NCI-H748 (cell line): ENCODE measurements at regions not wholly inside any gene's neighbourhood (a gene's known extent, or its start where the extent isn't known, plus 50 kb on each side); places are given as distances from the start of the nearest gene placed in this dataset.

Source experiments
- DNase-seq: peaks from one replicate; lab custom pipeline; 2025; ENCODE audit not compliant: unreplicated experiment; lab: John Stamatoyannopoulos, UW

DNA sequence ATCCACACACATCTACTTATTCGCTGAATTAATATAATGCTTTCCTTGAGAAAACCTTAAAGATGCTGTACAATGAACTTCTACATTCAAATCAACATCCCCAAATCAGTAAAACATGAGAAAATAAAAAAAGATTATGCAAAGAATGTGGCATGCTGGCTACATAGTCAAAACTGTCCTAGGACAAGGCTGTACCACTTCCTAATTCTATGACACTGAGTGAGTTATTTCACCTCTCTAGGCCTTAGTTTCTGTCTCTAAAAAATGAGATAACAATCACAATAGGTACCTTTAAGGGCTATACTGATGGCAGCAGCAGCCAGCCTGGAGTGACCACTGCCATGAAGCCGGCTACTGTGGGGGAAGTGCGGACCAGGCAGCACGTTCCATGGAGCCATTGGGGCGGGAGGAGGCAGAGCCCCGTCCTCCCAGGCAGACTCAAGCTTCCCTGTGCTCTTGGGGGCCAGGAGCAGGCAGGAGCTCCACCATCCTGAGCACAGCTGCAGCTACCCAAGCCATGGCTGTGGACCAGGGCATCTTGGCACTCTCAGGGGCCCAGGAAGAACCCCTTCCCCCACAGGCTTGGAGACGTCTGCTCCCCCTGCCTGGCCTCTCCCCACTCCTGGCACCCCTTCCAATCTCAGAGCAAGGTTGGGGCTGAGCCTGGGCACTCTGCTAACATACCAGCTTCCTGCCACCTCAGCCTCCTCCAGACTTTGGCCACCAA lies 110.2 kb downstream of the ELAPOR2 start:
- no peak for DNase-seq

DNA sequence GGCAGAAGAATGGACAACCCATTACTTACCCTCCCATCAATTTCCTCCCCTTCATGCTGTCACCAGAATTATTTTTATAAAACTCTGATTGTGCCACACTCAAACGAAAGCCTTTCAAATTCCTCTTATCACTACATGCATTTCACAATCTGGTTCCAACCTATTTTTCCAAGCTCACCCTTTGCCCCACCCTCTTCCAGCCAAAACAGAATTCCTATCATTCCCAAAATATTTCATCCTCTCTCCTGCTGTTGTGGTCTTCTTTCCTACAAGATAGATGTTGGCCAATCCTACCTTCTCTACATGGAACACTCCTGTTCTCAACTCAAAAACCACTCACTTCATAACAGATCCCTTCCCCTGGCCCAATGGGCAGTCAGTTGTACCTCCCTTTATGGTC lies 111.5 kb downstream of the ELAPOR2 start:
- DNase-seq, result no peak

- no peak for DNase-seq
Measured at GRCh38 chr7:86943447-86943846, 116.0 kb downstream of the ELAPOR2 start.

GRCh38 chr7:86942995-86943394 lies 116.5 kb downstream of the ELAPOR2 start:
- DNase-seq, result no peak

DNA sequence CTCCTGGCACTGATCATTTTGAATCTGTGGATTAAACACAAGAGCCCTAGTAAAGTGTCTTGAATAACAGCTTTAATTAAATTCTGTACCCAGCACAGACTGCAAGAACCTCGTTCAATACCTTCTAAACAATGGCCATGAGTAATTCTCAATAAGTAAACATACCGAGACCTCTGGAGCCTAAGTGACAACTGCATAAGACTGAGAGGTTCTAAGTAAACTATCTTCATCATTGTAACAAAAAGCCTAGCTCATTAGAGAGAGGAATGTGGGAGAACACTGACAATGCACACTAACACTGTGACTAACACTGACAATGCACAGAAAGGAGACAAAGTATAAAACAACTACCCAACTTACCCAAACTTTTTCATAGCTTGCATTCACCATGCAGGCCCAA lies 117.4 kb downstream of the ELAPOR2 start:
- DNase-seq, result no peak

GRCh38 chr7:86939197-86939814 lies 120.1 kb downstream of the ELAPOR2 start:
- peak; percentile 80 for DNase-seq

- no peak for DNase-seq
Measured at GRCh38 chr7:86937363-86937878, 122.0 kb downstream of the ELAPOR2 start.

DNA sequence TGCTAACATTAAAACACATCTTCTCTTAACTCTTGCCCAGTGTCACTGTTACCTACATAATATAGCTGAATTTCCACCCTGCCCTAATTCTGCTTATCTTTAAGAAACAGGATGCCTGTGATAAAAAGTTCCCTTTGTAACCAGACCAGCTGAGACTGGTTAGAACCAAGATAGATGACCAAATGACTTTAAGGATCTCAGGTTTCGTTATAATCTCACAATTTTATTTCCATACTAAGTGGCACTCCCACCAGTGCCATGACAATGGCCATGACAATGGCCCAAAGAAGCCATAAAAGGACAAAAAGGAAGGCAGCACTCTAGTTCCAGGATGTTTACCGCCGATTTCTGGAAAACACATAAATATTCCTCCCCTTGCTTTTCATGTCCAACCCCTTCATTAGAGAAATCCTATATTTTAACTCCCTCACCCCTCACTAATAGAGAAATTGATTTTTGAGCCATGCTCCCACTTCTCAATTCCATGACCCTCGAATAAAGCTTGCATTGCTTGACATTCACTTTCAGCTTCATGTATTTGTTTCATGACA lies 126.1 kb downstream of the ELAPOR2 start:
- no peak for DNase-seq

DNA sequence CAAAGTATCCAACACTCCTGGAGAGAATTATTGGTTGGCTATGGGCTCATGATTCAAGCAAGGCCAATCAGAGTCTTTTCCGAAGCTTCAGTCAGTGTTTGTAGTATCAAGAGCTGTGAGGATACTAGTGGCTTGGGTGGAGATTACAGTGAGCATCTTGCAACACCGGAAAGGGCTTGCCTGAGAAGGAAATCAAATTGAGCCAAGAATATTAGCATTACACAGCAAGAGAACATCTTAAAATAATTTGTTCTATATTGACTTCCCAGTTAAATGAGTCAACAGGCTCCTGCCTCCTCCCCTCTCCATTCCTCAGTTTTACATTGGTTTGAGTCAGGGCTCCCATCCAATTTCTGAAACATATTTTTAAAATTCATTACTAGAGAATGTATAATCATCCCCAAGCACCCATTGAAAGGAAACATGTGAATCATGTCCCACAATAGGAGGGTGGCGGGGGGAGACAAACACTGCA lies 127.4 kb downstream of the ELAPOR2 start:
- DNase-seq, result no peak

GRCh38 chr7:86931439-86931838 lies 128.0 kb downstream of the ELAPOR2 start:
- DNase-seq, result no peak

DNA sequence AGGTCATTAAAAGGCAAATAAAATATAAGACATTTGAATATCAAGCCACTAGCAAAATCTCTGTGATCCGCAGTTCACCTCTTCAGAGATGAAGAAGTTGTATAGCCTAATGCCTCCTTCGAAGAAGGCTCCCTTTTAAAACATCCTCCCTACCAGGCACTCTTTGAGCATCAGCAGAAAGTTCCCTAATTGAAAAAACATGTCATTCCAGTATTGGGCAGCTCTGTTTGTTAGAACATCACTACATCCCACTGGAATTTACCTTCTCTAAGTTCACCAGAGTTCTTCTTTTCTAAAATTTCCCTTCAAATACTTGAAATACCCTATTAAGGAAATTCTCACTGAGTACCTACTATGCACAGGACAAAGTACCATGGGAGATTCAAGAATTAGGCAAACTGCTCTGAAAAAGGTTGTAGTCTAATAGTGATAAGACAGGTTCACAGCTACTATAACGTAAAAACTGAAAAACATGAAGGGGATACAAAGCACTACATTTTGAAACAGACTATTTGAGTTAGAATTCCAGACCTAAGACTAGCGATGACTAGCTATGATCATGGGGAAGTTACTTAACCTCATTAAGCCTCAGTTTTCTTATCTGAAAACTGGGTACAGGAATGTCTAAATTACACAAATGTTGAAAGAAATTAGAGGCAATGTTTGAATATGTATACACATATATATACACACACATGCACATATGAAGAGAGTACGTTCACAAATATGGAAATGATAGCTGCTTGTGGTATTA lies 128.7 kb downstream of the ELAPOR2 start:
- no peak for DNase-seq

- no peak for DNase-seq
Measured at GRCh38 chr7:86929293-86930109, 130.0 kb downstream of the ELAPOR2 start.

DNA sequence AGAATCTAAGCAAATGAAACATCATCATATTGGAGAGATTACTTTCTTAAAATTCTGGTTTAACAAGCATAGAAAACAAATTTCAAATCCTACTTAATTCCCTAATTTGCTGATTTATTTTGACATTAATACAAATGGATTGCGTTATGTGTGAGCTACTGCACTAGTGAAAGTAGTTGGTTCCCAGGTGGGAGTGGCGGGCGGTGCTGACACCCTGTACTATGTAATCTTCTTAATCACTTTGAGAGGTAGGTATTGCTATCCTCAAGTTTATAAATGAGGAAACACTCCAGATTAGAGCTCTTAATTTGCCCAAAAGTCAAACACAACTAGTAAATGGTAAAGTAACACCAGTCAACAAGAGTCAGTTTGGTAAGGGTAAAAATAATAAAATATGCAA lies 131.1 kb downstream of the ELAPOR2 start:
- DNase-seq, result no peak

GRCh38 chr7:86926732-86927131 lies 132.7 kb downstream of the ELAPOR2 start:
- DNase-seq, result peak; percentile 61

GRCh38 chr7:86925221-86925620 lies 134.2 kb downstream of the ELAPOR2 start:
- DNase-seq, result no peak

GRCh38 chr7:86923527-86923926 lies 135.9 kb downstream of the ELAPOR2 start:
- no peak for DNase-seq

DNA sequence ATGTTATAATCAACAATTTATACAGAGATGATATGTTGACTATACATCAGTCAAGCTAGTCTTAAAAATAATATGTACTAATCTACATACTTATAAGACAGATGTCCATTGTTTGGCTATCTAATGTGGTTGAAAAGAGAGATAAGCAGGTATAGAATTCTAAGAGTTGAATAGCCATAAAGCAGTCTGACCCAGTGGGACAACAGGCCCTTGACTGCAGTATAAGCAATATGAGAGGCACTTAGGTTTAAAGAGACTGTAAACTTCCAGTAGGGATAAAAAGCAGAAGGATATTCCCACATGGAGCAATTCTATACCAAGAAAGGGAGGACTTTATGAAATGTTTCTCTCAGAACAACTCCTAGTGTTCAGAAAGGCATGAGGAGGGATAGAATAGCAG lies 139.3 kb downstream of the ELAPOR2 start:
- DNase-seq, result no peak

GRCh38 chr7:86918245-86918644 lies 141.2 kb downstream of the ELAPOR2 start:
- no peak for DNase-seq

DNA sequence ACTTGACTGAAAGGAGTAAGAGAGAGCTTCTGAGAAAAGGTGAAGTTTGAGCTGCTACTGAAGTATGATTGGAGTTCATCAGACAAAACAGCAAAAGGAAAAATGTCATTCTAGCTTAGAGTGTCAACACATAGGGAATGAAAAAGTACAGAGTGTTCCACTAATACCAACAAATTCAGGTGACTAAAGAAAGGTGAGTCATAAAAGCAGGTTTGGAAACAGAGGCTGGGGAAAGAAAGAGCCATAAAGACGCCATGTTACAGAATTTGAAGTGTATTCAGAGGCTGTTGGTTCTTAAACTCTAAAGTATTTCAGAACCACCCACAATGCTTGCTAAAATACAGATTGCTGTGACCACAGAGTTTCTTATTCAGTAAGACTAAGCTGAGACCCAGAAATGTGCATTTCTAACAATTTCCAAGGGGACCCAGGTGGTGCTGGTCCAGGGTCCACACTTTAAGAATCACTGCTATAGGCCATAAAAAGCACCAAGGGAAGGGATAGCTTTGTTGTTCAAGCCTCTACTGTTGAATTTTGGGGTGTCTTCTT lies 143.1 kb downstream of the ELAPOR2 start:
- DNase-seq, result no peak

DNA sequence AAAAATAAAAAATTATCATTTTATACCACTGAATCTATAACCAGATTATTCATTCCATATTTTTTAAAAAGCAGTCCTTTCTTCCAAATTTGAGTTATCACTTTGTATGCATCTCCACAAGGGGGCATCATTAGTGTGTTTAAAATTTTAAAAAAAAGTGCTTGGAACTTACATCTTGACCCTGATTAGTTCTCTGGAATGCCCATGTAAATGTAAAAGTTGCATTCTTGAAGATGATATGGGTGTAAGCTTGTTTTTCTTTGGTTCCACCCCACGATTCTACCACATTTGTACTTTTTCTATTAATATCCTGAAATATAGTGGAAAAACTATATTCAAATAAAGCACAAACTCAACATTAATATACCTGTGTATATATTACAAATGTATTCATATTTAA lies 144.9 kb downstream of the ELAPOR2 start:
- DNase-seq, result peak; percentile 22
